KMS-11 (cell line): ENCODE measurements at regions not wholly inside any gene's neighbourhood (a gene's known extent, or its start where the extent isn't known, plus 50 kb on each side); places are given as distances from the start of the nearest gene placed in this dataset.

ENCODE experiments used
- H2AFZ ChIP-seq: fragments of 200-600 bp; sonication (generic); 2 replicates; pipeline ENCODE4 v1.6.1; 2016; ENCODE audit warnings: antibody characterized with exemption, mixed run types, low read depth
- H3K27ac ChIP-seq: fragments of 200-600 bp; sonication (generic); 2 replicates; pipeline ENCODE4 v1.6.1; 2016; ENCODE audit warnings: mild to moderate bottlenecking, mixed run types
- H3K27me3 ChIP-seq: fragments of 200-600 bp; sonication (generic); 2 replicates; pipeline ENCODE4 v1.6.1; 2017; ENCODE audit warnings: mild to moderate bottlenecking, low read depth, mixed run types, moderate library complexity; ENCODE audit not compliant: insufficient read depth
- H3K36me3 ChIP-seq: fragments of 200-600 bp; sonication (generic); 2 replicates; pipeline ENCODE4 v1.6.1; 2017; ENCODE audit warnings: mild to moderate bottlenecking, mixed run types; ENCODE audit not compliant: insufficient read depth
- H3K4me1 ChIP-seq: fragments of 200-600 bp; sonication (generic); 2 replicates; pipeline ENCODE4 v1.6.1; 2016; ENCODE audit warnings: mild to moderate bottlenecking, low read depth, mixed run types; ENCODE audit not compliant: poor library complexity, severe bottlenecking
- H3K4me2 ChIP-seq: fragments of 200-600 bp; sonication (generic); 2 replicates; pipeline ENCODE4 v1.7.0; 2016; ENCODE audit warnings: mild to moderate bottlenecking, mixed run types
- H3K4me3 ChIP-seq: fragments of 200-600 bp; sonication (generic); IDR thresholded peaks from 2 replicates; pipeline ENCODE4 v1.6.1; 2017; ENCODE audit warnings: low read depth, low read length, mixed read lengths; ENCODE audit not compliant: insufficient read depth
- H3K79me2 ChIP-seq: fragments of 200-600 bp; sonication (generic); 2 replicates; pipeline ENCODE4 v1.6.1; 2016; ENCODE audit warnings: low read depth, mixed run types; ENCODE audit not compliant: insufficient read depth
- H3K9ac ChIP-seq: fragments of 200-600 bp; sonication (generic); 2 replicates; pipeline ENCODE4 v1.6.1; 2016; ENCODE audit warnings: mild to moderate bottlenecking, mixed run types
- H4K20me1 ChIP-seq: fragments of 200-600 bp; sonication (generic); 2 replicates; pipeline ENCODE4 v1.6.1; 2016; ENCODE audit warnings: mild to moderate bottlenecking, mixed run types; ENCODE audit not compliant: insufficient read depth
- CTCF ChIP-seq: fragments of 200-600 bp; sonication (generic); conservative IDR thresholded peaks from 2 replicates; pipeline ENCODE4 v1.6.1; 2017; ENCODE audit warnings: low read depth, mild to moderate bottlenecking, antibody characterized with exemption, low read length, moderate library complexity, mixed read lengths

DNA sequence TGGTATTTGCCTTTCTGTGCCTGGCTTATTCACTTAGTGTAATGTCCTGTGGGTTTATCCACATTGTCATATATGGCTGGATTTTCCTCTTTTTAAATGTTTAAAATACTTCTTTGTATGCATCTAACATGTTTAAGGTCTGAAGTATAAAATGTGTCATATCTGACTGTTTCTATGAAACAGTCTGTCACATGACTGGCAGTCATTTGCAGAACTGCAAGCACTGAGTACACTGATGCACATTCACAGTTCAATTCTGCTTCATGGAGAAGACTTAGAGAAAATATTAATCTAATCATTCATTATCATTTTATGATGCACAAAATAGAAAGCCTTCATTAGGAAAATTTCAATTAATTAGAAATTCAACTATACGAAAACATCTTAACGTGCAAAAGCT is 119.7 kb upstream of the PRSS58 start:
- no peak overlapping the region for H3K4me3 ChIP-seq
- no peak overlapping the region for H2AFZ ChIP-seq
- TF ChIP-seq CTCF, result no peak
- H3K4me2 ChIP-seq, result no peak overlapping the region
- H3K27me3 ChIP-seq, result no peaks in the 10 kb centered on the region
- no peak overlapping the region for H3K9ac ChIP-seq
- no peak overlapping the region for H3K27ac ChIP-seq
- H4K20me1 ChIP-seq, result no peaks in the 10 kb centered on the region
- H3K36me3 ChIP-seq, result no peaks in the 10 kb centered on the region
- no peaks in the 10 kb centered on the region for H3K4me1 ChIP-seq
- H3K79me2 ChIP-seq, result no peaks in the 10 kb centered on the region

DNA sequence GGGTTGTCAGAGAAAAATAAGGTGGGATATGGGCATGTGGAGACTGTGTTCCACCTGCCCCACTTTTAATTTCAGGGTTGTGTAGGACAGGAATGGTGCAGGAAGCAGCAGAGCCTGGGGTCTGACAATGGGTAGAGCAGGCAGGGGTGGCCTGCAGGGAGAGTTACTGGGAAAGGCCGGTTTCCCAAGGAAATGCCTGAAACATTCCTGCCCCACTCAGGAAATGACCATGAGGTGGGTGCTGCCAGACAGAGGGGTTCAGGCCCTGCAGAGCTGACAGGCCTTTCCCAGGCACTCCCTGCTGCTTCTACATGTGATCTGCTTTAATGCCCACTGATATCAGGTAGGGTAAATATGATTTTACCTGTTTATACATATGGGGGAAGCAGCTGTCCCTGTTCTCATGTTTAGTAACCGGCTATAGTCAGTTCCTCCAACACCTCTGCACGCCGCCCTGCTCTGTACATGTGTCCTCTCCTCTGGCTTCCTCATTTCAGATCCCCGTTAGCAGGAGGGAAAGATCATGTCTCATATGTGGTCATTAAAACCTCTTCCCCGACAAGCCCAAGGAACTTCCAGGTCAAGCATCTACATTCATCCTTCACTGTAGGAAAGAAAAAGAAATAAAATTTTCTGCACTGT is 118.6 kb upstream of the PRSS58 start:
- TF ChIP-seq CTCF, result no peak
- no peaks in the 10 kb centered on the region for H3K4me1 ChIP-seq
- H3K9ac ChIP-seq, result no peak overlapping the region
- no peak overlapping the region for H3K4me3 ChIP-seq
- H3K36me3 ChIP-seq, result no peaks in the 10 kb centered on the region
- no peak overlapping the region for H3K27ac ChIP-seq
- no peaks in the 10 kb centered on the region for H3K79me2 ChIP-seq
- H3K4me2 ChIP-seq, result no peak overlapping the region
- H2AFZ ChIP-seq, result no peak overlapping the region
- no peaks in the 10 kb centered on the region for H3K27me3 ChIP-seq
- H4K20me1 ChIP-seq, result no peaks in the 10 kb centered on the region

GRCh38 chr7:142375710-142376313 is 118.0 kb upstream of the PRSS58 start:
- no peak overlapping the region for H3K27ac ChIP-seq
- H3K9ac ChIP-seq, result no peak overlapping the region
- no peaks in the 10 kb centered on the region for H3K27me3 ChIP-seq
- H3K4me2 ChIP-seq, result no peak overlapping the region
- H3K4me3 ChIP-seq, result no peak overlapping the region
- H3K4me1 ChIP-seq, result no peaks in the 10 kb centered on the region
- no peaks in the 10 kb centered on the region for H4K20me1 ChIP-seq
- TF ChIP-seq CTCF, result no peak
- H3K79me2 ChIP-seq, result no peaks in the 10 kb centered on the region
- H2AFZ ChIP-seq, result no peak overlapping the region
- H3K36me3 ChIP-seq, result no peaks in the 10 kb centered on the region

DNA sequence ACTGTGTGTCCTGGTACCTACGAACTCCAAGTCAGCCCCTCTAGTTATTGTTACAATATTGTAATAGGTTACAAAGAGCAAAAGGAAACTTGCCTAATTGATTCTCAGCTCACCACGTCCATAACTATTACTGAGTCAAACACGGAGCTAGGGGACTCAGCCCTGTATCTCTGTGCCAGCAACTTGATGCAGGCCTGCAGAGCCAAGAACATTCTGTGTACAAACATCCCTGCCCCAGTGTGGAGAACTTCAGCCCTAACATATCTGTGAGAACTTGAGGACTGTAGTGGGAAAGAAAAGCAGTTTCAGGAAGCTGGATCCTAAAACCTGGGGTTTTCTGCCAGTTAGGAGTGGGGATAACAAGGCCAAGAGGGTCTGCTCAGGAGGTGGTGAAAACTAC is 114.9 kb upstream of the PRSS58 start:
- H3K27ac ChIP-seq, result no peak overlapping the region
- TF ChIP-seq CTCF, result no peak
- no peaks in the 10 kb centered on the region for H3K4me1 ChIP-seq
- H2AFZ ChIP-seq, result no peak overlapping the region
- H3K4me2 ChIP-seq, result no peak overlapping the region
- H3K4me3 ChIP-seq, result no peak overlapping the region
- no peaks in the 10 kb centered on the region for H3K79me2 ChIP-seq
- H3K9ac ChIP-seq, result no peak overlapping the region
- no peaks in the 10 kb centered on the region for H4K20me1 ChIP-seq
- no peaks in the 10 kb centered on the region for H3K36me3 ChIP-seq
- H3K27me3 ChIP-seq, result no peaks in the 10 kb centered on the region
